Fibroblast of mammary gland (primary cell): ENCODE measurements at regions not wholly inside any gene's neighbourhood (a gene's known extent, or its start where the extent isn't known, plus 50 kb on each side); places are given as distances from the start of the nearest gene placed in this dataset.

ENCODE experiments used
- DNase-seq: peaks from one replicate; pipeline ENCODE4 v3.0.0-alpha.2; 2010; ENCODE audit warnings: low read depth
- H3K4me3 ChIP-seq: 2 replicates; pipeline ENCODE4 v1.5.1; 2011; ENCODE audit warnings: low read depth, mild to moderate bottlenecking, low read length, moderate library complexity; ENCODE audit not compliant: control insufficient read depth
- CTCF ChIP-seq: conservative IDR thresholded peaks from 2 replicates; pipeline ENCODE4 v1.5.1; 2011; ENCODE audit warnings: low read depth, low read length, inconsistent platforms; ENCODE audit not compliant: control insufficient read depth, insufficient read depth

GRCh38 chr4:67158666-67159065 lies 386.6 kb downstream of the CENPC start:
- no peak overlapping the region for H3K4me3 ChIP-seq
- no peak for TF ChIP-seq CTCF
- no peak for DNase-seq

- DNase-seq = no peak
- no peak overlapping the region for H3K4me3 ChIP-seq
- no peak for TF ChIP-seq CTCF
Observed at GRCh38 chr4:67152976-67153375, 392.3 kb downstream of the CENPC start.

- TF ChIP-seq CTCF = no peak
Observed at GRCh38 chr4:67151376-67152343, 393.6 kb downstream of the CENPC start.

GRCh38 chr4:67141586-67141985 lies 403.7 kb downstream of the CENPC start:
- TF ChIP-seq CTCF = no peak
- no peak overlapping the region for H3K4me3 ChIP-seq
- no peak for DNase-seq

More at GRCh38 chr4:67151376-67152343, 393.6 kb downstream of the CENPC start:
- no peak for DNase-seq
- H3K4me3 ChIP-seq = no peak overlapping the region

- TF ChIP-seq CTCF = no peak
- no peak overlapping the region for H3K4me3 ChIP-seq
- DNase-seq = no peak
Observed at GRCh38 chr4:67134616-67135015, 410.7 kb downstream of the CENPC start.

- H3K4me3 ChIP-seq = no peak overlapping the region
- no peak for TF ChIP-seq CTCF
- no peak for DNase-seq
Observed at GRCh38 chr4:67133162-67133561, 412.1 kb downstream of the CENPC start.
